H9 (cell line): ENCODE measurements at regions not wholly inside any gene's neighbourhood (a gene's known extent, or its start where the extent isn't known, plus 50 kb on each side); places are given as distances from the start of the nearest gene placed in this dataset.

ENCODE experiments used
- DNase-seq: peaks from one replicate; pipeline ENCODE4 v3.0.0-alpha.2; 2017
- H2AFZ ChIP-seq: one replicate; pipeline ENCODE4 v1.6.1; 2013; ENCODE audit warnings: mild to moderate bottlenecking, low read length, control low read depth, moderate library complexity
- H2AK5ac ChIP-seq: 2 replicates; pipeline ENCODE4 v1.6.1; 2013; ENCODE audit warnings: low read length, control low read depth, mixed read lengths; ENCODE audit not compliant: insufficient read length
- H2BK120ac ChIP-seq: one replicate; pipeline ENCODE4 v1.6.1; 2013; ENCODE audit warnings: low read depth, mild to moderate bottlenecking, low read length, control low read depth, inconsistent platforms; ENCODE audit not compliant: poor library complexity, severe bottlenecking
- H2BK12ac ChIP-seq: 2 replicates; pipeline ENCODE4 v1.6.1; 2013; ENCODE audit warnings: low read length, control low read depth, mixed read lengths, low read depth; ENCODE audit not compliant: insufficient read length
- H2BK15ac ChIP-seq: 2 replicates; pipeline ENCODE4 v1.6.1; 2013; ENCODE audit warnings: low read depth, low read length, control low read depth
- H2BK20ac ChIP-seq: one replicate; pipeline ENCODE4 v1.6.1; 2013; ENCODE audit warnings: low read depth, mild to moderate bottlenecking, low read length, control low read depth, inconsistent platforms; ENCODE audit not compliant: poor library complexity, severe bottlenecking
- H2BK5ac ChIP-seq: 2 replicates; pipeline ENCODE4 v1.6.1; 2013; ENCODE audit warnings: low read length, control low read depth, mixed read lengths; ENCODE audit not compliant: insufficient read length
- H3K14ac ChIP-seq: 2 replicates; pipeline ENCODE4 v1.6.1; 2013; ENCODE audit warnings: low read length, control low read depth; ENCODE audit not compliant: insufficient read depth
- H3K18ac ChIP-seq: 2 replicates; pipeline ENCODE4 v1.6.1; 2013; ENCODE audit warnings: low read depth, mild to moderate bottlenecking, mixed read lengths, low read length, control low read depth; ENCODE audit not compliant: insufficient read length
- H3K23ac ChIP-seq: 2 replicates; pipeline ENCODE4 v1.6.1; 2013; ENCODE audit warnings: low read length, control low read depth, mixed read lengths, low read depth; ENCODE audit not compliant: insufficient read length
- H3K23me2 ChIP-seq: 2 replicates; pipeline ENCODE4 v1.6.1; 2013; ENCODE audit warnings: low read depth, mild to moderate bottlenecking, mixed read lengths, low read length, control low read depth; ENCODE audit not compliant: insufficient read length, poor library complexity, severe bottlenecking
- H3K27ac ChIP-seq: 2 replicates; pipeline ENCODE4 v1.5.1; 2013; ENCODE audit warnings: low read length, control low read depth, mixed read lengths, low read depth; ENCODE audit not compliant: insufficient read length
- H3K27me3 ChIP-seq: 2 replicates; pipeline ENCODE4 v1.6.1; 2013; ENCODE audit warnings: low read length, control low read depth, inconsistent platforms; ENCODE audit not compliant: insufficient read depth
- H3K4ac ChIP-seq: 2 replicates; pipeline ENCODE4 v1.6.1; 2013; ENCODE audit warnings: low read depth, mild to moderate bottlenecking, control low read depth, inconsistent platforms, low read length, moderate library complexity
- H3K4me1 ChIP-seq: 2 replicates; pipeline ENCODE4 v1.6.1; 2013; ENCODE audit warnings: low read length, control low read depth, inconsistent platforms; ENCODE audit not compliant: insufficient read depth
- H3K4me2 ChIP-seq: 2 replicates; pipeline ENCODE4 v1.6.1; 2013; ENCODE audit warnings: low read length, control low read depth, mixed read lengths; ENCODE audit not compliant: insufficient read length, insufficient read depth
- H3K56ac ChIP-seq: 2 replicates; pipeline ENCODE4 v1.6.1; 2013; ENCODE audit warnings: low read depth, mild to moderate bottlenecking, mixed read lengths, low read length, control low read depth; ENCODE audit not compliant: insufficient read length
- H3K79me1 ChIP-seq: 2 replicates; pipeline ENCODE4 v1.6.1; 2013; ENCODE audit warnings: low read depth, mild to moderate bottlenecking, moderate library complexity, low read length, control low read depth, inconsistent platforms; ENCODE audit not compliant: insufficient read depth, poor library complexity, severe bottlenecking
- H3K79me2 ChIP-seq: 2 replicates; pipeline ENCODE4 v1.6.1; 2013; ENCODE audit warnings: low read length, control low read depth, inconsistent platforms; ENCODE audit not compliant: insufficient read depth
- H3K9ac ChIP-seq: 2 replicates; pipeline ENCODE4 v1.6.1; 2013; ENCODE audit warnings: low read length, control low read depth, mixed read lengths; ENCODE audit not compliant: insufficient read length; ENCODE audit errors: extremely low read depth
- H3K9me3 ChIP-seq: one replicate; pipeline ENCODE4 v1.6.1; 2013; ENCODE audit warnings: low read depth, low read length, inconsistent platforms; ENCODE audit not compliant: control insufficient read depth
- H3T11ph ChIP-seq: one replicate; pipeline ENCODE4 v1.6.1; 2013; ENCODE audit warnings: mild to moderate bottlenecking, low read length, control low read depth, inconsistent platforms
- H4K20me1 ChIP-seq: one replicate; pipeline ENCODE4 v1.6.1; 2013; ENCODE audit not compliant: control insufficient read depth, insufficient read length, insufficient read depth
- H4K5ac ChIP-seq: 2 replicates; pipeline ENCODE4 v1.6.1; 2013; ENCODE audit warnings: low read depth, mild to moderate bottlenecking, mixed read lengths, low read length, control low read depth; ENCODE audit not compliant: insufficient read length
- H4K8ac ChIP-seq: replicated peaks from 2 replicates; pipeline ENCODE4 v1.6.1; 2013; ENCODE audit warnings: low read length, control low read depth, mixed read lengths, low read depth; ENCODE audit not compliant: insufficient read length
- H4K91ac ChIP-seq: 2 replicates; pipeline ENCODE4 v1.6.1; 2013; ENCODE audit warnings: low read depth, mild to moderate bottlenecking, moderate library complexity, mixed read lengths, low read length, control low read depth; ENCODE audit not compliant: insufficient read length
- H3K27ac Mint-ChIP-seq, 3 experiments: 2 replicates in 2 of 3; 3 replicates in 1 of 3; pipeline ENCODE4 v1.8.0; 2020 to 2021; ENCODE audit warnings: mixed read lengths in 3 of 3, mild to moderate bottlenecking in 1 of 3, moderate library complexity in 1 of 3
- H3K27me3 Mint-ChIP-seq: 2 replicates; pipeline ENCODE4 v1.8.0; 2021; ENCODE audit warnings: low read depth, mild to moderate bottlenecking, moderate library complexity, mixed read lengths
- H3K36me3 Mint-ChIP-seq, 3 experiments: 2 replicates in 2 of 3; 3 replicates in 1 of 3; pipeline ENCODE4 v1.8.0; 2020 to 2021; ENCODE audit warnings: low read depth in 3 of 3, mixed read lengths in 3 of 3; ENCODE audit not compliant: insufficient read depth in 1 of 3
- H3K4me1 Mint-ChIP-seq, 2 experiments: 2 replicates each; pipeline ENCODE4 v1.8.0; 2020; ENCODE audit warnings: mixed read lengths in 2 of 2
- H3K4me3 Mint-ChIP-seq, 2 experiments: 2 replicates in 1 of 2; 3 replicates in 1 of 2; pipeline ENCODE4 v1.8.0; 2020 to 2021; ENCODE audit warnings: mild to moderate bottlenecking in 2 of 2, mixed read lengths in 2 of 2, moderate library complexity in 1 of 2
- H3K9me3 Mint-ChIP-seq, 2 experiments: 2 replicates in 1 of 2; 3 replicates in 1 of 2; pipeline ENCODE4 v1.8.0; 2020; ENCODE audit warnings: mild to moderate bottlenecking in 2 of 2, mixed read lengths in 2 of 2, moderate library complexity in 1 of 2
- WGBS: extraction: QIAGEN DNeasy Blood & Tissue Kit; methylation state at CpG from one replicate; pipeline ENCODE4 v1.1.7; 2013; ENCODE audit warnings: missing lambda C conversion rate, low lambda C conversion rate, mixed read lengths; ENCODE audit not compliant: insufficient read length; ENCODE audit errors: extremely low coverage; 5-methylcytosine and 5-hydroxymethylcytosine counted together
- TF ChIP-seq, protein P1 (sequence below): fragments of 200-600 bp; sonication (generic); conservative IDR thresholded peaks from 3 replicates; pipeline ENCODE4 v1.8.0; 2021; ENCODE audit warnings: antibody characterized with exemption, mild to moderate bottlenecking

DNA sequence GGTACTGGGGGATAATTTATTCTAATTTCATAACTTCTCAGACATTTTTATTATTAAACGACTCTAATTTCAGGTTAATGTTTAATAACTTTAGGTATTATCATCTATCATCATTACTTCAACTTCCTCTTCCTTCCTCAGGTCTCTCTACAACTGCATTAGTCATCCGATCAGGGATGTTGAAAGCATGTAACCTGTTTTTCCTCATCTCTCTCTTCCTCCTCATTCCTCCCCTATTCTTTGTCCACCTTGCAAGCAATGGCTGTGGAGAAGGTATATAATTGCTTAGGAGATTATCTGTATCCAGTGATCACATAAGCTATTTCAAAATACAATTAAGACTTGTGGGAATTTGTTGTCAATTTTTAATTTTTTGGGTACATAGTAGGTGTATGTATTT lies 632.6 kb upstream of the DIAPH2 start:
- no CpG with 5 or more reads among the region's 2 CpGs for WGBS
- no peak overlapping the region for H2BK12ac ChIP-seq
- no peaks in the 10 kb centered on the region for H3K23me2 ChIP-seq
- no peaks in the 10 kb centered on the region for H3K27me3 ChIP-seq
- no peak overlapping the region for H3K4me2 ChIP-seq
- no peak overlapping the region for H3T11ph ChIP-seq
- H3K36me3 Mint-ChIP-seq, result peaks cover 0 to 9% (median 4%) of the 10 kb centered on the region in 3 experiments; a peak in 3 of 7 replicates
- H3K79me2 ChIP-seq, result no peaks in the 10 kb centered on the region
- no peak overlapping the region for H3K4me3 Mint-ChIP-seq
- no peak overlapping the region for H2BK5ac ChIP-seq
- no peak overlapping the region for H3K14ac ChIP-seq
- DNase-seq, result no peak
- no peaks in the 10 kb centered on the region for H3K4me1 ChIP-seq
- H2BK15ac ChIP-seq, result no peak overlapping the region
- H4K8ac ChIP-seq, result no peak overlapping the region
- H3K23ac ChIP-seq, result no peak overlapping the region
- H3K56ac ChIP-seq, result no peak overlapping the region
- no peaks in the 10 kb centered on the region for H4K20me1 ChIP-seq
- TF ChIP-seq, protein P1, sequence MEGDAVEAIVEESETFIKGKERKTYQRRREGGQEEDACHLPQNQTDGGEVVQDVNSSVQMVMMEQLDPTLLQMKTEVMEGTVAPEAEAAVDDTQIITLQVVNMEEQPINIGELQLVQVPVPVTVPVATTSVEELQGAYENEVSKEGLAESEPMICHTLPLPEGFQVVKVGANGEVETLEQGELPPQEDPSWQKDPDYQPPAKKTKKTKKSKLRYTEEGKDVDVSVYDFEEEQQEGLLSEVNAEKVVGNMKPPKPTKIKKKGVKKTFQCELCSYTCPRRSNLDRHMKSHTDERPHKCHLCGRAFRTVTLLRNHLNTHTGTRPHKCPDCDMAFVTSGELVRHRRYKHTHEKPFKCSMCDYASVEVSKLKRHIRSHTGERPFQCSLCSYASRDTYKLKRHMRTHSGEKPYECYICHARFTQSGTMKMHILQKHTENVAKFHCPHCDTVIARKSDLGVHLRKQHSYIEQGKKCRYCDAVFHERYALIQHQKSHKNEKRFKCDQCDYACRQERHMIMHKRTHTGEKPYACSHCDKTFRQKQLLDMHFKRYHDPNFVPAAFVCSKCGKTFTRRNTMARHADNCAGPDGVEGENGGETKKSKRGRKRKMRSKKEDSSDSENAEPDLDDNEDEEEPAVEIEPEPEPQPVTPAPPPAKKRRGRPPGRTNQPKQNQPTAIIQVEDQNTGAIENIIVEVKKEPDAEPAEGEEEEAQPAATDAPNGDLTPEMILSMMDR, result no peak
- no peak overlapping the region for H3K27ac ChIP-seq
- no peak overlapping the region for H3K9ac ChIP-seq
- no peaks in the 10 kb centered on the region for H3K79me1 ChIP-seq
- no peaks in the 10 kb centered on the region for H3K27me3 Mint-ChIP-seq
- H4K5ac ChIP-seq, result no peak overlapping the region
- peaks cover 8 to 9% of the 10 kb centered on the region in 2 experiments; a peak in 4 of 5 replicates for H3K9me3 Mint-ChIP-seq
- H2AK5ac ChIP-seq, result no peak overlapping the region
- no peaks in the 10 kb centered on the region for H3K9me3 ChIP-seq
- H3K4me1 Mint-ChIP-seq, result no peaks in the 10 kb centered on the region
- no peak overlapping the region; a peak in 1 of 7 replicates for H3K27ac Mint-ChIP-seq
- no peak overlapping the region for H2BK20ac ChIP-seq
- no peak overlapping the region for H3K4ac ChIP-seq
- no peak overlapping the region for H2AFZ ChIP-seq
- no peak overlapping the region for H3K18ac ChIP-seq
- H4K91ac ChIP-seq, result no peak overlapping the region
- H2BK120ac ChIP-seq, result no peak overlapping the region
